ENCODE measurements at regions not wholly inside any gene's neighbourhood (a gene's known extent, or its start where the extent isn't known, plus 50 kb on each side); places are given as distances from the start of the nearest gene placed in this dataset.

DNA sequence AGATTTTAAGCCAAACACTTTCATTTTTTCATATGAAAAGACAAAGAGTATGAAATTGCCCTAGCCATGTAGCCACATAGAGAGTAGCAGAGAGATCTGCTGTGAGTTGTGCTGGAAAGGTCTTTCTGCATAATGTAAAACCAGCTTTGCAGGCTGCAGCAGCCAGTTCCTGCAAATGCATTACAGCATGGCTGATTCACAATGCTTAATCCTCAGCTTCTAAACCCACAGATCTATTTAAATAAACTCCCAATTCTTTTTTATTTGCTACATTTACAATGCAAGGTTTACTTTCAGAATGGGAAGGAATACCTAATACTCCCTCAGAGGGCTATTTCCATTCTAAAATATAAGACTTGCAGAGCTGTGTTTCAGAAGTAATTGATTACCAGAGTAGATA, 185.6 kb upstream of the STARD13 start:
- Histone ChIP-seq H3K23me2 (ENCODE audit: insufficient read length, low read depth, low read length, poor library complexity, severe bottlenecking) (no peaks in the 10 kb centered on the region), H4K20me1 (ENCODE audit: control insufficient read depth, insufficient read depth, insufficient read length) (no peaks in the 10 kb centered on the region), H4K91ac (ENCODE audit: insufficient read length, low read depth, low read length) (no peak overlapping the region), H3K79me1 (ENCODE audit: insufficient read depth, low read depth, low read length, poor library complexity, severe bottlenecking) (no peaks in the 10 kb centered on the region), H3K27ac (ENCODE audit: insufficient read length, low read depth, low read length) (no peak overlapping the region), H3K23ac (ENCODE audit: insufficient read length, low read depth, low read length) (no peak overlapping the region), H2BK120ac (ENCODE audit: low read depth, low read length, poor library complexity, severe bottlenecking) (no peak overlapping the region), H2BK5ac (ENCODE audit: insufficient read length, low read length) (no peak overlapping the region), H3K9me3 (ENCODE audit: control insufficient read depth, low read depth, low read length) (no peaks in the 10 kb centered on the region), H3K9ac (ENCODE audit: extremely low read depth, insufficient read length, low read length) (no peak overlapping the region), H3K18ac (ENCODE audit: insufficient read length, low read depth, low read length) (no peak overlapping the region), H3K56ac (ENCODE audit: insufficient read length, low read depth, low read length) (no peak overlapping the region), H2AFZ (ENCODE audit: low read length) (no peak overlapping the region), H3K79me2 (ENCODE audit: insufficient read depth, low read length) (no peaks in the 10 kb centered on the region), H3K4ac (ENCODE audit: low read depth, low read length) (no peak overlapping the region), H3K4me1 (ENCODE audit: insufficient read depth, low read length) (no peaks in the 10 kb centered on the region), H3T11ph (ENCODE audit: low read length) (no peak overlapping the region), H3K27me3 (ENCODE audit: insufficient read depth, low read length) (no peaks in the 10 kb centered on the region), H3K4me2 (ENCODE audit: insufficient read depth, insufficient read length, low read length) (no peak overlapping the region), H2AK5ac (ENCODE audit: insufficient read length, low read length) (no peak overlapping the region), H2BK20ac (ENCODE audit: low read depth, low read length, poor library complexity, severe bottlenecking) (no peak overlapping the region), H2BK12ac (ENCODE audit: insufficient read length, low read depth, low read length) (no peak overlapping the region), H4K8ac (replicated peaks; ENCODE audit: insufficient read length, low read depth, low read length) (no peak overlapping the region), H2BK15ac (ENCODE audit: low read depth, low read length) (no peak overlapping the region), H3K14ac (ENCODE audit: insufficient read depth, low read length) (no peak overlapping the region), H4K5ac (ENCODE audit: insufficient read length, low read depth, low read length) (no peak overlapping the region)
- Mint-ChIP-seq H3K36me3 (ENCODE audit: insufficient read depth in 1 of 3, low read depth in 3 of 3) (peaks cover 0 to 18% (median 6%) of the 10 kb centered on the region in 3 experiments; a peak in 5 of 7 replicates), H3K4me3 (no peak overlapping the region), H3K27ac (peak overlapping the region in 1 of 3 experiments; percentile 90; a peak in 3 of 7 replicates), H3K27me3 (ENCODE audit: low read depth) (no peaks in the 10 kb centered on the region), H3K9me3 (peaks cover 8 to 9% of the 10 kb centered on the region in 2 experiments), H3K4me1 (peaks cover 12 to 13% of the 10 kb centered on the region in 2 experiments)
- DNase-seq = no peak
- TF ChIP-seq, protein P1, sequence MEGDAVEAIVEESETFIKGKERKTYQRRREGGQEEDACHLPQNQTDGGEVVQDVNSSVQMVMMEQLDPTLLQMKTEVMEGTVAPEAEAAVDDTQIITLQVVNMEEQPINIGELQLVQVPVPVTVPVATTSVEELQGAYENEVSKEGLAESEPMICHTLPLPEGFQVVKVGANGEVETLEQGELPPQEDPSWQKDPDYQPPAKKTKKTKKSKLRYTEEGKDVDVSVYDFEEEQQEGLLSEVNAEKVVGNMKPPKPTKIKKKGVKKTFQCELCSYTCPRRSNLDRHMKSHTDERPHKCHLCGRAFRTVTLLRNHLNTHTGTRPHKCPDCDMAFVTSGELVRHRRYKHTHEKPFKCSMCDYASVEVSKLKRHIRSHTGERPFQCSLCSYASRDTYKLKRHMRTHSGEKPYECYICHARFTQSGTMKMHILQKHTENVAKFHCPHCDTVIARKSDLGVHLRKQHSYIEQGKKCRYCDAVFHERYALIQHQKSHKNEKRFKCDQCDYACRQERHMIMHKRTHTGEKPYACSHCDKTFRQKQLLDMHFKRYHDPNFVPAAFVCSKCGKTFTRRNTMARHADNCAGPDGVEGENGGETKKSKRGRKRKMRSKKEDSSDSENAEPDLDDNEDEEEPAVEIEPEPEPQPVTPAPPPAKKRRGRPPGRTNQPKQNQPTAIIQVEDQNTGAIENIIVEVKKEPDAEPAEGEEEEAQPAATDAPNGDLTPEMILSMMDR (conservative IDR thresholded peaks at IDR 0.05) = no peak
